OCI-LY3 (cell line): ENCODE measurements at regions not wholly inside any gene's neighbourhood (a gene's known extent, or its start where the extent isn't known, plus 50 kb on each side); places are given as distances from the start of the nearest gene placed in this dataset.

ENCODE experiments used
- H2AFZ ChIP-seq: fragments of 200-600, 300-600 bp; shearing (Covaris generic); 2 replicates; pipeline ENCODE4 v1.6.0; 2014; ENCODE audit warnings: antibody characterized with exemption, low read depth, low read length
- H3K27ac ChIP-seq: fragments of 200-600, 300-600 bp; sonication (generic); 2 replicates; pipeline ENCODE4 v1.5.1; 2014; ENCODE audit warnings: mild to moderate bottlenecking, low read length, moderate library complexity, mixed read lengths
- H3K27me3 ChIP-seq: fragments of 200-600, 300-600 bp; sonication (generic); 2 replicates; pipeline ENCODE4 v1.6.1; 2014; ENCODE audit warnings: low read depth, low read length, mixed read lengths
- H3K36me3 ChIP-seq: fragments of 200-600, 300-600 bp; sonication (generic); replicated peaks from 2 replicates; pipeline ENCODE3; 2014; ENCODE audit warnings: low read depth, low read length, mixed read lengths
- H3K4me1 ChIP-seq: fragments of 300-600, 200-600 bp; sonication (generic); 2 replicates; pipeline ENCODE4 v1.6.1; 2014; ENCODE audit warnings: low read length, mixed read lengths
- H3K4me2 ChIP-seq: fragments of 200-600, 300-600 bp; sonication (generic); 2 replicates; pipeline ENCODE4 v1.6.1; 2014; ENCODE audit warnings: low read length, mixed read lengths
- H3K4me3 ChIP-seq: fragments of 300-600, 200-600 bp; sonication (generic); 2 replicates; pipeline ENCODE4 v1.5.1; 2014; ENCODE audit warnings: antibody characterized with exemption, mild to moderate bottlenecking, low read length, moderate library complexity
- H3K79me2 ChIP-seq: fragments of 300-600, 200-600 bp; shearing (Covaris generic); 2 replicates; pipeline ENCODE4 v1.6.1; 2014; ENCODE audit warnings: mild to moderate bottlenecking, low read length, mixed read lengths
- H3K9ac ChIP-seq: fragments of 300-600, 200-600 bp; shearing (Covaris generic); 2 replicates; pipeline ENCODE4 v1.6.0; 2014; ENCODE audit warnings: mild to moderate bottlenecking, low read length, moderate library complexity
- H3K9me3 ChIP-seq: fragments of 200-600, 300-600 bp; shearing (Covaris generic); 2 replicates; pipeline ENCODE4 v1.6.1; 2014; ENCODE audit warnings: low read length, mixed read lengths; ENCODE audit not compliant: insufficient read depth
- H4K20me1 ChIP-seq: fragments of 200-600, 300-600 bp; sonication (generic); 2 replicates; pipeline ENCODE4 v1.6.1; 2016; ENCODE audit warnings: low read length, mixed read lengths; ENCODE audit not compliant: insufficient read depth
- CTCF ChIP-seq: fragments of 200-600, 300-600 bp; sonication (generic); IDR thresholded peaks from 2 replicates; pipeline ENCODE4 v1.5.1; 2014; ENCODE audit warnings: antibody characterized with exemption, low read length, low read depth
- EZH2phosphoT487 ChIP-seq: fragments of 200-600 bp; shearing (Covaris generic); IDR thresholded peaks from 2 replicates; pipeline ENCODE4 v1.6.1; 2018; ENCODE audit warnings: antibody characterized with exemption, mixed run types, low read depth

DNA sequence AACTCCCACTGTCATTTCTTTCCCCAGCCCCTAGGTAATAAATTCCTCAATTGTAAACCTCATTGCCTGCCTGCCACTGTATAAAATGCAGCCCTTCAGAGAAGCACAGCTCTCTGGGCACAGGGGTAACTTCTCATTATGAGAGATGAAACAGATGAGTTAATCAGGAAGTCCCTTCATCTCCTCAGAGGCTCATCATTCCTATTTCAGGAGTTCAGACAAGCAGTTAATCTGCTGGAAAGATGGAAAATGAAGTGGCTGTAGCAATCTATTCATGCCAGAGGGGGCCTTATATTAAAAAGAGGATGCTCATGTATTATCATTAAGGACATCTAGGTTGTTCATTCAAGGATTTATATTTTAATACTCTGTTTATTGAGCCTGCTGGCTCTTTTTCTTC, 519.5 kb upstream of the LMCD1 start:
- Histone ChIP-seq H3K4me2 (peak overlapping the region; percentile 4; the same call in 1 of the 2 replicates), H3K27me3 (no peaks in the 10 kb centered on the region), H3K79me2 (no peaks in the 10 kb centered on the region), H2AFZ (no peak overlapping the region), H3K36me3 (no peaks in the 10 kb centered on the region), H3K27ac (no peak overlapping the region), H3K4me3 (no peak overlapping the region), H4K20me1 (no peaks in the 10 kb centered on the region), H3K9ac (no peak overlapping the region), H3K4me1 (peaks cover 25% of the 10 kb centered on the region), H3K9me3 (no peaks in the 10 kb centered on the region)
- TF ChIP-seq CTCF (no peak), EZH2phosphoT487 (no peak)

- Histone ChIP-seq H3K4me2 (no peak overlapping the region), H3K36me3 (no peaks in the 10 kb centered on the region), H3K4me1 (no peaks in the 10 kb centered on the region), H2AFZ (no peak overlapping the region), H3K4me3 (no peak overlapping the region), H4K20me1 (no peaks in the 10 kb centered on the region), H3K27ac (no peak overlapping the region), H3K9ac (no peak overlapping the region), H3K79me2 (no peaks in the 10 kb centered on the region), H3K27me3 (peaks cover 8% of the 10 kb centered on the region; the same call in 1 of the 2 replicates), H3K9me3 (no peaks in the 10 kb centered on the region)
- TF ChIP-seq EZH2phosphoT487 (no peak), CTCF (no peak)
Measured at GRCh38 chr3:7999384-7999783, 502.2 kb upstream of the LMCD1 start.

DNA sequence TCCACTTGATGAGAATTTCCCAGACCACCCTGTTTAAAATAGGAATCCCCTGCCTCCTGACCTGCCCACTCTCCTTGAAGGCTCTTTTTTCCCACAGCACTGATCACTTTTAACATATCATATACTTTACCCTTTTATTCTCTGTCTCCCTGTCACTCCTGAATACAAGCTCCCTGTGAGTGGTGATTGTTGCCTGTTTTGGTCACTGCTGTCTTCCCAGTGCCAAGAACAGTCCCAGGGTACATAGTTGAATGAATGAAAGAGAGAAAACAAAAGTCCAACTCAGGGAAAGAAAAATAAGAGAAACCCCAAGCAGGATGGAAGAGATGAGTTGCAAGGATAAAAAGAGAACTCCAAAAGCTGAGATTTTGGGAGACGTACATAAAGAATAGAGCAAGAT, 500.3 kb upstream of the LMCD1 start:
- Histone ChIP-seq H3K9ac (no peak overlapping the region), H3K79me2 (no peaks in the 10 kb centered on the region), H3K27ac (no peak overlapping the region), H3K4me3 (no peak overlapping the region), H3K9me3 (no peaks in the 10 kb centered on the region), H3K36me3 (no peaks in the 10 kb centered on the region), H4K20me1 (no peaks in the 10 kb centered on the region), H3K4me1 (no peaks in the 10 kb centered on the region), H3K4me2 (no peak overlapping the region), H3K27me3 (peaks cover 8% of the 10 kb centered on the region; the same call in 1 of the 2 replicates), H2AFZ (no peak overlapping the region)
- TF ChIP-seq CTCF = no peak
- TF ChIP-seq EZH2phosphoT487 = no peak

GRCh38 chr3:8001712-8002111, 499.9 kb upstream of the LMCD1 start:
- no peak overlapping the region for H3K27ac ChIP-seq
- H3K9me3 ChIP-seq = no peaks in the 10 kb centered on the region
- H3K9ac ChIP-seq = no peak overlapping the region
- no peak overlapping the region for H3K4me3 ChIP-seq
- H3K36me3 ChIP-seq = no peaks in the 10 kb centered on the region
- no peak overlapping the region for H3K4me2 ChIP-seq
- H3K4me1 ChIP-seq = no peaks in the 10 kb centered on the region
- H3K27me3 ChIP-seq = peaks cover 8% of the 10 kb centered on the region; the same call in 1 of the 2 replicates
- no peak for TF ChIP-seq CTCF
- H2AFZ ChIP-seq = no peak overlapping the region
- no peaks in the 10 kb centered on the region for H3K79me2 ChIP-seq
- no peaks in the 10 kb centered on the region for H4K20me1 ChIP-seq
